AG10803 (cell line): ENCODE measurements at regions not wholly inside any gene's neighbourhood (a gene's known extent, or its start where the extent isn't known, plus 50 kb on each side); places are given as distances from the start of the nearest gene placed in this dataset.

Experiments
- DNase-seq: peaks from one replicate; pipeline ENCODE4 v3.0.0; 2010; ENCODE audit warnings: low read depth
- H3K4me3 ChIP-seq: 2 replicates; pipeline ENCODE4 v1.5.1; 2011; ENCODE audit warnings: mild to moderate bottlenecking, low read length, control low read depth
- CTCF ChIP-seq: conservative IDR thresholded peaks from 2 replicates; pipeline ENCODE4 v1.5.1; 2011; ENCODE audit warnings: mild to moderate bottlenecking, low read length, control low read depth, inconsistent platforms

GRCh38 chr12:11446372-11446771 lies 51.0 kb upstream of the PRB2 start:
- DNase-seq, result peak; percentile 15
- no peak for TF ChIP-seq CTCF
- no peak overlapping the region for H3K4me3 ChIP-seq

DNA sequence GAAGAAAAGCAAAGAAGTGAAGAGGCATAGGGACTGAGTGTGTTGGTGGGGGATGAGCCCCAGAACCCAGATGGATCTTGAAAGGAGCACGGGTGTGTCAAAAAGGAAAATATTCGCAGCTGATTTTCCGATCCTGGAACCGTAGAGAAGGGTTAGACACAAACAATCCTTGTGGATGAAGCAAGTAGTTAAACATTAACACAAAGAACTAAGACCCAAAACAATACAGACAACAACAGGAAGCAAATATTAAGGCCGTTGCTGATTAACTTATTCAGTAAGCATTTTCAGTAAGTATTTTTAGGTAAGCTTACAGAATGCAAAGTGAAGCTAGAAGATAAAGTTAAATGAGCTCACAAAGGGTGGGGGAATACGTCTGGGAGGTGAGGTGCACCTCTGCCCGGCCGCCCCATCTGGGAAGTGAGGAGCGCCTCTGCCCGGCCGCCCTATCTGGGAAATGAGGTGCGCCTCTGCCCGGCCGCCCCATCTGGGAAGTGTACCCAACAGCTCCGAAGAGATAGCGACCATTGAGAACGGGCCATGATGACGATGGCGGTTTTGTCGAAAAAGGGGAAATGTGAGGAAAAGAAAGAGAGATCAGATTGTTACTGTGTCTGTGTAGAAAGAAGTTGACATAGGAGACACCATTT lies 62.8 kb upstream of the PRB2 start:
- H3K4me3 ChIP-seq, result no peak overlapping the region
- no peak for TF ChIP-seq CTCF
- no peak for DNase-seq

DNA sequence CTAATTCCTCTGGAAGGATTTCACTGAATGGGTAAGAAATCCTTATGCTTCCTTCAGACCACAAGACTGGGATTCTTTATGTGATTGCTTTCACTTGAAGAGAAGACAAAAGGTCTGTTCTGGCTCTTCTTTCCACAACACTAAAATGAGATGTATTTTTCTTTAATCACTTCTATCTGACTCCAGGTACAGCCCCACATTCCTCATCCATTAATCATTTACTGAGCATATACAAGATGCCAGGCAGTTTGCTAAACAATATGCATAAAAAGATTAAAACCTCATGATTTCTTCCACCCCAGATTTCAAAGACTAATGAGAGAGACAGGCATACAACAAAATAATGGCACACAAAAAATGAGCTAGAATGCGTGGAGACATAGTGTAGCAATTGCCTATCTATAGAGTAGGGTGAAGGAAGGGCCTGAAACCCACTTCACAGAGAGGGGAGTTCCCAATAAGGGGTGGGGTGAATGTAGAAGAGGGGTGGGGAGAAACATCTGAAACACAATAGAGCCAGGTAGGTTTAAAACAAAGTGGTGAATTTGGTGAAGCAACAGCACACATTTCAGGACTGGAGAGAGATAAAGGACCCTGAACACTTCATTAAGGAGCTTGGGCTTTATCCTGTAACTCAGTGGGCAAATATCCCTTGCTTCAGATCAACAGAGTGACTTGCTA lies 65.1 kb upstream of the PRB2 start:
- no peak for DNase-seq
- no peak for TF ChIP-seq CTCF
- H3K4me3 ChIP-seq, result no peak overlapping the region

- no peak for TF ChIP-seq CTCF
- DNase-seq, result no peak
- H3K4me3 ChIP-seq, result no peak overlapping the region
Observed at GRCh38 chr12:11461433-11461832, 66.1 kb upstream of the PRB2 start.

DNA sequence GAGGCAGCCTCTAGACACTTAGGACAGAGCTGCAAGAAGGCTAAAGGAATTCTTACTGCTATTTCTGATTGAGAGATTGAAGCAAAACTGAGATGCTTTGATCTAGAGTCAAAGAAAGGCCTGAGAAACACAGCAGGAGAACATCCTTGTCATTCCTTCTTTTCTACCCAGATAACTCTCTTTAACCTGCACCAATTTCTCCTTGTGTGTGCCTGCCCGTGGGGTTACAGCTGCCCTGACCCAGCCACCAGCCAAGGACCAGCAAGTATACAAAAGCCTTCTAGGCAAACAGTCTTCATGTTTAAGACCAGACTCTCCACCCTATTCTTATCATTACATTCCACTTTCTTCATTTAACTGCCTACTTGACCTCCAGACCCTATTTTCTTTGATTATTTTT lies 81.7 kb upstream of the PRB2 start:
- no peak for TF ChIP-seq CTCF
- no peak overlapping the region for H3K4me3 ChIP-seq
- no peak for DNase-seq

- TF ChIP-seq CTCF, result no peak
- no peak overlapping the region for H3K4me3 ChIP-seq
- DNase-seq, result peak; percentile 12
Observed at GRCh38 chr12:11482955-11483354, 87.6 kb upstream of the PRB2 start.
